Keratinocyte (primary cell): ENCODE measurements at regions not wholly inside any gene's neighbourhood (a gene's known extent, or its start where the extent isn't known, plus 50 kb on each side); places are given as distances from the start of the nearest gene placed in this dataset.

Experiments
- DNase-seq: peaks from one replicate; pipeline ENCODE4 v3.0.0-alpha.2; 2011; ENCODE audit warnings: low read depth, missing footprints, low spot score
- FAIRE-seq: peaks from 2 replicates; lab custom pipeline; 2011; peaks lifted over from hg19 to GRCh38; lab: Jason Lieb, UNC
- H2AFZ ChIP-seq: 2 replicates; pipeline ENCODE4 v1.6.0; 2012; ENCODE audit warnings: low read length, control low read depth, inconsistent platforms; ENCODE audit not compliant: control insufficient read depth
- H3K27ac ChIP-seq: 2 replicates; pipeline ENCODE4 v1.5.1; 2011; ENCODE audit warnings: low read length; ENCODE audit not compliant: control insufficient read depth, insufficient read depth
- H3K27me3 ChIP-seq: 3 replicates; pipeline ENCODE4 v1.6.0; 2011; ENCODE audit warnings: low read length; ENCODE audit not compliant: control insufficient read depth, insufficient read depth; ENCODE audit errors: extremely low read depth
- H3K36me3 ChIP-seq, 2 experiments: 2 replicates in 1 of 2; 3 replicates in 1 of 2; pipeline ENCODE4 v1.5.1; 2011; ENCODE audit warnings: low read length in 2 of 2, mild to moderate bottlenecking in 1 of 2; ENCODE audit not compliant: control insufficient read depth in 2 of 2, insufficient read depth in 2 of 2; ENCODE audit errors: extremely low read depth in 1 of 2
- H3K4me1 ChIP-seq: 3 replicates; pipeline ENCODE4 v1.5.1; 2011; ENCODE audit warnings: low read length; ENCODE audit not compliant: control insufficient read depth, insufficient read depth; ENCODE audit errors: extremely low read depth
- H3K4me2 ChIP-seq: 3 replicates; pipeline ENCODE4 v1.6.0; 2011; ENCODE audit warnings: low read depth, low read length; ENCODE audit not compliant: control insufficient read depth, insufficient read depth; ENCODE audit errors: extremely low read depth
- H3K4me3 ChIP-seq, 3 experiments: fragments of 200-600 bp in 1 of 3; sonication (generic) in 1 of 3; 2 replicates in 2 of 3; 3 replicates in 1 of 3; pipeline ENCODE4 v1.5.1; 2011 to 2016; ENCODE audit warnings: low read length in 3 of 3, mild to moderate bottlenecking in 3 of 3, control low read depth in 2 of 3, inconsistent platforms in 1 of 3, low read depth in 1 of 3, mixed read lengths in 1 of 3, mixed run types in 1 of 3, moderate library complexity in 1 of 3; ENCODE audit not compliant: control insufficient read depth in 2 of 3, insufficient read depth in 2 of 3; ENCODE audit errors: extremely low read depth in 1 of 3
- H3K79me2 ChIP-seq: 2 replicates; pipeline ENCODE4 v1.6.0; 2012; ENCODE audit warnings: low read length; ENCODE audit not compliant: control insufficient read depth, insufficient read depth
- H3K9ac ChIP-seq: 3 replicates; pipeline ENCODE4 v1.6.0; 2011; ENCODE audit warnings: low read length; ENCODE audit not compliant: control insufficient read depth, insufficient read depth; ENCODE audit errors: extremely low read depth
- H3K9me1 ChIP-seq: 3 replicates; pipeline ENCODE4 v1.6.0; 2011; ENCODE audit warnings: low read length; ENCODE audit not compliant: control insufficient read depth, insufficient read depth; ENCODE audit errors: extremely low read depth
- H3K9me3 ChIP-seq: 2 replicates; pipeline ENCODE4 v1.5.1; 2012; ENCODE audit warnings: low read depth, low read length; ENCODE audit not compliant: control insufficient read depth
- H4K20me1 ChIP-seq: 3 replicates; pipeline ENCODE4 v1.6.0; 2011; ENCODE audit warnings: low read length; ENCODE audit not compliant: control insufficient read depth, insufficient read depth; ENCODE audit errors: extremely low read depth
- CTCF ChIP-seq, 3 experiments: IDR thresholded peaks in 1 of 3; conservative IDR thresholded peaks in 1 of 3; optimal IDR thresholded peaks in 1 of 3; 2 replicates in 2 of 3; 3 replicates in 1 of 3; pipeline versions ENCODE3 to v1.5.1; 2011; ENCODE audit warnings: low read length in 3 of 3, mild to moderate bottlenecking in 3 of 3, moderate library complexity in 2 of 3, control low read depth in 1 of 3, inconsistent platforms in 1 of 3; ENCODE audit not compliant: insufficient read depth in 2 of 3; ENCODE audit errors: extremely low read depth in 1 of 3
- EZH2 ChIP-seq: IDR thresholded peaks from one replicate; pipeline ENCODE4 v1.6.1; 2012; ENCODE audit warnings: inconsistent platforms, mild to moderate bottlenecking, low read length, moderate library complexity
- dilution Hi-C: fragments of 300-500 bp; cut with MboI; formaldehyde crosslinking; loops from one replicate; pipeline ENCODE4 v1.7.0; 2020; ENCODE audit warnings: low sequenced_read_pairs; ENCODE audit not compliant: extremely low pct_ligation_motif_present

GRCh38 chr9:18182636-18183035, 291.3 kb upstream of the ADAMTSL1 start:
- dilution Hi-C loops: loop anchor here (25.0 kb wide), 1 partner anchor 345 kb away; no protein-coding TSS in a partner anchor
- no peak for DNase-seq
- Histone ChIP-seq H3K4me2 (no peak overlapping the region), H3K9ac (no peak overlapping the region), H3K9me3 (no peaks in the 10 kb centered on the region), H3K79me2 (no peaks in the 10 kb centered on the region), H3K27me3 (no peaks in the 10 kb centered on the region), H4K20me1 (no peaks in the 10 kb centered on the region), H3K27ac (no peak overlapping the region), H2AFZ (no peak overlapping the region), H3K4me3 (no peak overlapping the region), H3K4me1 (no peaks in the 10 kb centered on the region), H3K36me3 (no peaks in the 10 kb centered on the region), H3K9me1 (no peaks in the 10 kb centered on the region)
- TF ChIP-seq CTCF (optimal IDR thresholded peaks at IDR 0.05 in 1 of 3, IDR thresholded peaks at IDR 0.05 in 1 of 3, conservative IDR thresholded peaks at IDR 0.05 in 1 of 3; ENCODE audit: extremely low read depth in 1 of 3, insufficient read depth in 2 of 3, low read length in 3 of 3): no peak
- FAIRE-seq: no peak

- Histone ChIP-seq H3K9me3 (no peaks in the 10 kb centered on the region), H3K27ac (no peak overlapping the region), H4K20me1 (no peaks in the 10 kb centered on the region), H3K9ac (no peak overlapping the region), H3K4me3 (no peak overlapping the region), H3K4me1 (no peaks in the 10 kb centered on the region), H3K27me3 (no peaks in the 10 kb centered on the region), H3K4me2 (no peak overlapping the region), H3K36me3 (no peaks in the 10 kb centered on the region), H2AFZ (no peak overlapping the region), H3K9me1 (no peaks in the 10 kb centered on the region), H3K79me2 (no peaks in the 10 kb centered on the region)
- dilution Hi-C loops: loop anchor here (25.0 kb wide), 1 partner anchor 347 kb away; no protein-coding TSS in a partner anchor
- FAIRE-seq: no peak
- TF ChIP-seq EZH2: no peak
- no peak for TF ChIP-seq CTCF (optimal IDR thresholded peaks at IDR 0.05 in 1 of 3, IDR thresholded peaks at IDR 0.05 in 1 of 3, conservative IDR thresholded peaks at IDR 0.05 in 1 of 3; ENCODE audit: extremely low read depth in 1 of 3, insufficient read depth in 2 of 3, low read length in 3 of 3)
- DNase-seq: no peak
These were observed 290.0 kb upstream of the ADAMTSL1 start for GRCh38 chr9:18183974-18184373.
